HG03064 (cell line): ENCODE measurements at regions not wholly inside any gene's neighbourhood (a gene's known extent, or its start where the extent isn't known, plus 50 kb on each side); places are given as distances from the start of the nearest gene placed in this dataset.
"Not testable (repeated sequence)": the region's sequence is repeated elsewhere in the genome, so short reads cannot be mapped to it uniquely, and the experiment has no call there.

Source experiments
- ATAC-seq: cut with Tn5 transposase; IDR thresholded peaks from one replicate; pipeline ENCODE4 v1.9.1; 2021; ENCODE audit warnings: low read depth; ENCODE audit not compliant: unreplicated experiment

- no peak for ATAC-seq
Measured at GRCh38 chr4:60913671-60914070, 286.5 kb upstream of the ADGRL3 start.

DNA sequence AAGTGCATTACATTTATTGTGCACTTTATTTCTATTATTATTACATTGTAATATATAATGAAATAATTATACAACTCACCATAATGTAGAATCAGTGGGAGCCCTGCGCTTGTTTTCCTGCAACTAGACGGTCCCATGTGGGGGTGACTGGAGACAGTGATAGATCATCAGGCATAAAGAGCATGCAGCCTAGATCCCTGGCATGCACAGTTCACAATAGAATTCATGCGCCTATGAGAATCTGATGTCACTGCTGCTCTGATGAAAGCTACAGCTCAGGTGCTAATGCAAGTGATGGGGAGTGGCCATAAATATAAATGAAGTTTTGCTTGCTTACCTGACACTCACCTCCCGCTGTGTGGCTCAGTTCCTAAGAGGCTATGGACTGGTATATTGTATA lies 278.4 kb upstream of the ADGRL3 start:
- not testable (repeated sequence) for ATAC-seq

DNA sequence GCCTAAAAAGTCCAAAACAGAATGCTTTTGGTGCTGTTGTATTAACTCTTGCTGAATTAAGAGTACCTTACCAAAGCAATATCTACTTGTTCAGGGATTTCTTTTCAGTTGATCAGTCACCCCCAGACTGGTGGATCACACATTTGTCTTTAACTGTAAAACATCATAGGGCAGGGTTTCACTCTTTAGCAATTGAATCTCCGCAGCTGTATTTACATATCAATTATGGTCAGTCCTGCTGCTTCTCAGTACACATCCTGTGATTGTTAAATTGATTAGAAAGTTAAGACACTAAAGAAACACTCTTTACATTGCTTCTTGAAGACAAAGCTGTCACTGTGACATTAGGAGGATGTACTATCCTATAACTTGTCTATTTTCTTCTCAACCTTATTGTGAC lies 277.1 kb upstream of the ADGRL3 start:
- no peak for ATAC-seq

DNA sequence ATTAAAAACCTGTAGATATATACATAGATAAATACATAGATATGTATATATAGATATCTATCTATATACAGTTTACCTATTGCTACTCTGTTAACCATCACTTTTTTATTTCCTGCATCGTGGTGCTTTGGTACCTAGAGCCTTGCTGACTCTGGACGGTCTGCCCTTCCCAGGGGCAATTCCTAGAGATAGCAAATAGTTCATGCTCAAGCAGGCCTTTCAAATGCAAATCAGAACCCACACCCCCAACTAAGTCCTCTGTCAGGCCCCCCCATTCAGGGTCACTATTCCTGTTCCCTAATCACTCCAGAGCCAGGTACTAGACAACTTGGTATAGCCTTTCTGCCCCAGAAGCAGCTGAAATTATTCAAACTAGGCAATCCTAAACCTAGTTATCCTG lies 273.5 kb upstream of the ADGRL3 start:
- no peak for ATAC-seq

DNA sequence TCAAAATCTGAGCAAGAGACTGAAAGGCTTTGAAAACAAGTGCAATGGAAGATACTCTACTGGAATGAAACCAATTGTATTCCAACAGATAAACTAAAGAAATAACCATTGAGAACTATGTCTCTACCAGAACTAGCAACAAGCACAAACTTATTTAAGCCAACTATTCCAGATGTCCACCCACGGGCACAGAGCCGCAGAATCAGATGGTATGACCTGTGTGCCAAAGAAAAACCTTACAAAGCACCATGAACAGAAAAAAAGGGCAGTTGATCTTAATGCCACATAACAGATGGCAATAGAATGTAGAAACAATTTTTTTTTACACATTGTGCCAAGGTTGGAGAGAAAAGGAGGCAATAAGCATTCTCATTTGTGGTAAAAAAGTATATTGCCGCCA lies 269.3 kb upstream of the ADGRL3 start:
- ATAC-seq, result no peak

DNA sequence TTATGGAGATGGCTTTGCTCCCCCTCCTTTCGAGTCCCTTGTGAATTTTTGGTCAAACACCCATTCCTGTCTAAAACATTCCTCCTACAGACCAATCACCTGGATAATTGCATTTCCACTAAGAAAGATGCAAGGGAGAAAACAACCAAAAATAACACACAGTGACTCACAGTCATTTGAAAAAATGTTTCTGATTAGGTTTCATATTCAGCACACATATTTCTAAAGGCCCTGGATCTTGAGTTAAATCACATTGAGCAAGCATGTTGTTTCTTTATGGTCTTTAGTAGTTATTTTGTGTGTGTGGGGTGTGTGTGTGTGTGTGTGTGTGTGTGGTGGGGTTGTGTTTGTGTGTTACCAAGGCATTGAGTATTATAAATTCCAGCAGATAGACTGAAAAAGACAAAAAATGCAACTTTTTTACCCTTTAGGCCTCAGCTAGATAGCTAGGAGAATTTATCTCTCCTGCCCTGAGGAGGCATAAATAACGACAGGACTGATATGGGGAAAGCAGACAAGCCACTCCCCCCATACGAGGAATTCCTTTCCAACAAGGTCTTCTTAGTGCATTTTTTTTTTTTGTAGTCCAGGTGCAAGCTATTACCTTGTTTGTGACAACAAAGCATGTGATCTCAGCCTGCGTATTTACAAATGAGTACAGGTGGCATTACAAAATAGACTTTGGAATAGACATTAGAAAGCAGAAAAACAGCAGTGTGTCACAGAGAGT lies 265.4 kb upstream of the ADGRL3 start:
- no peak for ATAC-seq

DNA sequence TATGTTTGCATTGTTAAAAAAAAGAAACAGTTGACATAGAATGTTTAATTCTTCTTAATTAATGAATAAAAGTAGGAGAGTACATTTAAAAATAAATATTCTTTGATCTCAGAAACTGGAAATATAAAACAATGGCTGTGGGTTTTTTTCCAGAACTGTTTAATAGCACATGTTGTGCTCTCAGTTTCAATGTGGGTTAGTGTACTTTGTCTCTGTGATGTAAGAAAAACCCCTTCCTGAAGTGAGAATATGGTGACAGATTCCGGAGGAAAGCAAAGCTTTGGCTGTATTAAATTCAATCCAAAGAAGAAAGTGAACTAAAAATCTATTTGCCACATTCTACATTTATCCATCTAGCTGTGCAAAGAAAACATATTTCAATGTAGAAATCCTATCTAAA lies 261.9 kb upstream of the ADGRL3 start:
- no peak for ATAC-seq

GRCh38 chr4:60938621-60939020 lies 261.5 kb upstream of the ADGRL3 start:
- ATAC-seq, result no peak

DNA sequence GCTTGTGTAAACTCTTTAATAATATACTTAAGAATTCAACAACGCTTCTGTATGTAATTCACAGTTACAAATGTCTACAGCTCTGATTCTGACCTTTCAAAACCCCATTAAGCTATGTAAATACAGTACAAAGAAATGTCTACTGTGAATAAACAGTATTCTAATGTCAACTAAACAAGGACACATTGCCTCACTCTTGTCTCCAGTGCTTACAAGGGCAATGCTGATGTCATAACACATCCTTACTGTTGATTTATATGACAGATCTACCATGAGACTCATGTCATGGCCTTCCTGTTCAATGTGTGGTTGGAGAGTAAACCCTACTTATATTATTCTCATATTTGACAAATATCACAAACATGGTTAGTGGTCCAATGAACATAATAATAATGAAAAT lies 256.1 kb upstream of the ADGRL3 start:
- ATAC-seq, result no peak

DNA sequence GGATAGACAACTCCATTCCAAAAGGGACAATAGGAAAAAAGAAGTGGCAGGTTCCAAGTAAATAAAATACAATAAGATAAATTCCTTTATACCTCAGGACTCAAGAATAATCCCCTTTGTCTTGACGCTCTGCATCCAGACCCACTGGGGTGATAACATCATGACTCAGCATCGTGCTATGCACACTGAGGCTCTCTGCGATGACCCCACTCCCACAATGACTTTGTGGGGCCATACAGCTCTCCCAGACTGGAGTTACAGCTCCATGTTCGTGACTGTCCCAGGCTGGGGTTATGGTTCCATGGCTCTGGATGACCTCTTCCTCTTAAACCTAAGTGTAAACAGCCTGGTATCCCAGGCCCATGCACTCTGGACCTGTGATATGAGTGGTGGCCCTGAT lies 254.5 kb upstream of the ADGRL3 start:
- ATAC-seq, result no peak

DNA sequence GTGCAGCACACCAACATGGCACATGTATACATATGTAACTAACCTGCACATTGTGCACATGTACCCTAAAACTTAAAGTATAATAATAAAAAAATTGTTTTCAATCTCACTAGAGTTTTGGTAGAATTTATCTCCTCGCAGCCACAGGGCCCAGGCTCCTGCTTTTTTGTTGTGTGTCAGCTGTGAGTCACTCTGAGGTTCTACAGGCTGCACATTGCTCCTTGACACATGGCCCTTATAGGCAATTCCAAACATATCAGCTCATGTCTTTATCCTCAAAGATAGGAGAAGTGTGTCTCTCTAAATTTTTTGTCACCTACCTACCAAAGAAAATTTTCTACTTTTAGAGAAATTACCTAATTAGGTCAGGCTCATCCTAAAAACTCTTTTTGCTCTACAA lies 252.1 kb upstream of the ADGRL3 start:
- no peak for ATAC-seq

GRCh38 chr4:60952921-60953320 lies 247.2 kb upstream of the ADGRL3 start:
- no peak for ATAC-seq

GRCh38 chr4:60953826-60954225 lies 246.3 kb upstream of the ADGRL3 start:
- ATAC-seq, result no peak

GRCh38 chr4:60962286-60962685 lies 237.8 kb upstream of the ADGRL3 start:
- no peak for ATAC-seq

- ATAC-seq, result no peak
Measured at GRCh38 chr4:60981534-60981933, 218.6 kb upstream of the ADGRL3 start.

- no peak for ATAC-seq
Measured at GRCh38 chr4:60989141-60989540, 211.0 kb upstream of the ADGRL3 start.

GRCh38 chr4:60992037-60992436 lies 208.1 kb upstream of the ADGRL3 start:
- no peak for ATAC-seq

DNA sequence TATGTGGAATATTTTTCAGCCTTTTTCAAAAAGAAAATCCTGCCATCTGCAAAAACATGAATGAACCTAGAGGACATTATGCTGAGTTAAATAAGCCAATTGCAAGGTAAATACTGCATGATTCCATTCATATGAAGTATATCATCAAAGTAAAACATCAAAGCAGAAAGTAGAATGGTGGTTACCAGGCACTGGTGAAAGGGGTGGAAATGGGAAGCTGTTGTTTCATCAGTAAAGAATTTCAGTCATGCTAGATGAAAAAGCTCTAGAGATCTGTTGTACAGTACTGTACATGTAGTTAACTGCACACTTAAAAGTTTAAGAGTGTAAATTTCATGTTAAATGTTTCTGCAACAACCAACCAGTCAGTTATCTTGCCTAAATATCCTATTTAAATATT lies 196.8 kb upstream of the ADGRL3 start:
- no peak for ATAC-seq

DNA sequence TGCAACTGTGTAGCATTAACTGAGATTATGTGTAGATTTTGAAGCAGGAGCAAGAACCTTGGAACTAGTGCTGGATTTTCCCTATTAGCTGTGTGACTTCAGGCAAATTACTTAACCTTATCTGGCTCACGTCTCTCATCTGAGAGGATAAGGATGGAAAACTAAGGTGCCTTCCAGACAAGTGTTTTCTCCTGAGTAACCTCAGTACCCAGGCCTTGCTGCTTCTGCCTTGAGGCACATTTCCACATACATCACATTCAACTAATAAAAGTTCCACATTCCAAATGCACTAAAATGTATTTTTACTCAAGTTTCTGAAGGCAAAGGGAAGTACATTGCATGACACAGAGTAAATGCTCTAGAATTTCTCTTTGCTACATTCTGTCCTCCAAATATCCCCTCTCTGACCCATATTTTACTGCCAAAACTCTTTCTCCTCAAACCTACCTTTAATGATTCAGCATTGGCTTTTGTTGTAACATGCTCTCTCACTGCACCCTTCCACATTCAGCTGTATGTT lies 195.4 kb upstream of the ADGRL3 start:
- ATAC-seq, result no peak

GRCh38 chr4:61011051-61011450 lies 189.1 kb upstream of the ADGRL3 start:
- no peak for ATAC-seq

- not testable (repeated sequence) for ATAC-seq
Measured at GRCh38 chr4:61011936-61012335, 188.2 kb upstream of the ADGRL3 start.

- ATAC-seq, result no peak
Measured at GRCh38 chr4:61024610-61025009, 175.5 kb upstream of the ADGRL3 start.

- no peak for ATAC-seq
Measured at GRCh38 chr4:61027939-61028338, 172.2 kb upstream of the ADGRL3 start.
